Smooth muscle cell (in vitro differentiated cells): ENCODE measurements at regions not wholly inside any gene's neighbourhood (a gene's known extent, or its start where the extent isn't known, plus 50 kb on each side); places are given as distances from the start of the nearest gene placed in this dataset.

Experiments
- DNase-seq: peaks from one replicate; lab custom pipeline; 2025; ENCODE audit not compliant: unreplicated experiment; lab: John Stamatoyannopoulos, UW
- H2AFZ ChIP-seq: fragments of 200-600 bp; sonication (generic); 2 replicates; pipeline ENCODE4 v1.6.0; 2016; ENCODE audit warnings: antibody characterized with exemption, low read depth, mild to moderate bottlenecking
- H3F3A ChIP-seq: fragments of 200-600 bp; sonication (generic); 2 replicates; pipeline ENCODE4 v1.6.0; 2017; ENCODE audit warnings: antibody characterized with exemption, low read depth
- H3K27ac ChIP-seq: fragments of 200-600 bp; sonication (generic); 2 replicates; pipeline ENCODE4 v1.5.1; 2016; ENCODE audit warnings: low read depth, mild to moderate bottlenecking
- H3K27me3 ChIP-seq: fragments of 200-600 bp; sonication (generic); 2 replicates; pipeline ENCODE4 v1.6.1; 2016; ENCODE audit warnings: low read depth, mild to moderate bottlenecking
- H3K36me3 ChIP-seq: fragments of 200-600 bp; sonication (generic); 2 replicates; pipeline ENCODE4 v1.5.1; 2016; ENCODE audit warnings: low read depth
- H3K4me1 ChIP-seq: fragments of 200-600 bp; sonication (generic); 2 replicates; pipeline ENCODE4 v1.5.1; 2016; ENCODE audit warnings: low read depth
- H3K4me2 ChIP-seq: fragments of 200-600 bp; sonication (generic); 2 replicates; pipeline ENCODE4 v1.6.0; 2016; ENCODE audit warnings: mild to moderate bottlenecking
- H3K4me3 ChIP-seq: fragments of 200-600 bp; sonication (generic); 2 replicates; pipeline ENCODE4 v1.5.1; 2016; ENCODE audit warnings: mild to moderate bottlenecking
- H3K79me2 ChIP-seq: fragments of 200-600 bp; sonication (generic); 2 replicates; pipeline ENCODE4 v1.6.0; 2016; ENCODE audit warnings: low read depth, mild to moderate bottlenecking
- H3K9ac ChIP-seq: fragments of 200-600 bp; sonication (generic); 2 replicates; pipeline ENCODE4 v1.6.0; 2016; ENCODE audit warnings: low read depth
- H3K9me3 ChIP-seq: fragments of 200-600 bp; sonication (generic); replicated peaks from 2 replicates; pipeline ENCODE4 v1.5.1; 2016; ENCODE audit warnings: low read depth
- H4K20me1 ChIP-seq: fragments of 200-600 bp; sonication (generic); 2 replicates; pipeline ENCODE4 v1.6.0; 2016; ENCODE audit warnings: low read depth
- CTCF ChIP-seq: fragments of 200-600 bp; sonication (generic); IDR thresholded peaks from 2 replicates; pipeline ENCODE4 v1.5.1; 2017; ENCODE audit warnings: borderline replicate concordance, mild to moderate bottlenecking, antibody characterized with exemption; ENCODE audit not compliant: insufficient read depth, poor library complexity, severe bottlenecking
- WGBS: methylation state at CpG from one replicate; pipeline ENCODE4 v1.1.7; 2016; ENCODE audit warnings: low lambda C conversion rate; 5-methylcytosine and 5-hydroxymethylcytosine counted together

- no peaks in the 10 kb centered on the region for H3K9me3 ChIP-seq
- H3K27me3 ChIP-seq: no peaks in the 10 kb centered on the region
- WGBS: 90% methylated on average over 3 of the region's 3 CpGs
These were observed 378.4 kb downstream of the RND3 start for GRCh38 chr2:150109028-150109427.

GRCh38 chr2:150107816-150108215 lies 379.7 kb downstream of the RND3 start:
- no peak overlapping the region for H3K4me3 ChIP-seq
- peak overlapping the region; percentile 4 for H3K27ac ChIP-seq
- no peak overlapping the region for H2AFZ ChIP-seq
- no peaks in the 10 kb centered on the region for H3K36me3 ChIP-seq
- H3K9me3 ChIP-seq: no peaks in the 10 kb centered on the region
- H3F3A ChIP-seq: no peaks in the 10 kb centered on the region
- no peaks in the 10 kb centered on the region for H3K4me1 ChIP-seq
- no peak for TF ChIP-seq CTCF
- H3K79me2 ChIP-seq: no peaks in the 10 kb centered on the region
- 84% methylated on average over 2 of the region's 2 CpGs for WGBS
- H4K20me1 ChIP-seq: no peaks in the 10 kb centered on the region
- no peak overlapping the region for H3K4me2 ChIP-seq
- H3K27me3 ChIP-seq: no peaks in the 10 kb centered on the region
- DNase-seq: no peak
- H3K9ac ChIP-seq: no peak overlapping the region

More at GRCh38 chr2:150109028-150109427, 378.4 kb downstream of the RND3 start:
- no peak overlapping the region for H3K9ac ChIP-seq
- no peak for DNase-seq
- H3K4me2 ChIP-seq: no peak overlapping the region
- H3F3A ChIP-seq: no peaks in the 10 kb centered on the region
- H3K36me3 ChIP-seq: no peaks in the 10 kb centered on the region
- H3K4me3 ChIP-seq: no peak overlapping the region
- no peak for TF ChIP-seq CTCF
- H3K79me2 ChIP-seq: no peaks in the 10 kb centered on the region
- H3K27ac ChIP-seq: no peak overlapping the region
- no peaks in the 10 kb centered on the region for H4K20me1 ChIP-seq
- no peak overlapping the region for H2AFZ ChIP-seq
- no peaks in the 10 kb centered on the region for H3K4me1 ChIP-seq

- no peak overlapping the region for H3K9ac ChIP-seq
- H3K27me3 ChIP-seq: no peaks in the 10 kb centered on the region
- no peaks in the 10 kb centered on the region for H3K79me2 ChIP-seq
- no peak for TF ChIP-seq CTCF
- H2AFZ ChIP-seq: no peak overlapping the region
- no peak overlapping the region for H3K4me3 ChIP-seq
- WGBS: 77% methylated on average over 1 of the region's 1 CpG
- H3K27ac ChIP-seq: peak overlapping the region; percentile 4
- no peaks in the 10 kb centered on the region for H3K9me3 ChIP-seq
- no peaks in the 10 kb centered on the region for H3F3A ChIP-seq
- no peaks in the 10 kb centered on the region for H3K36me3 ChIP-seq
- no peaks in the 10 kb centered on the region for H4K20me1 ChIP-seq
- no peak for DNase-seq
- no peak overlapping the region for H3K4me2 ChIP-seq
- H3K4me1 ChIP-seq: no peaks in the 10 kb centered on the region
These were observed 380.3 kb downstream of the RND3 start for GRCh38 chr2:150107170-150107569.

- Histone ChIP-seq H4K20me1 (no peaks in the 10 kb centered on the region), H2AFZ (no peak overlapping the region), H3K27ac (no peak overlapping the region), H3K4me1 (peaks cover 12% of the 10 kb centered on the region), H3K9ac (no peak overlapping the region), H3K4me2 (no peak overlapping the region), H3K79me2 (no peaks in the 10 kb centered on the region), H3K36me3 (no peaks in the 10 kb centered on the region), H3K4me3 (no peak overlapping the region), H3K27me3 (no peaks in the 10 kb centered on the region), H3K9me3 (no peaks in the 10 kb centered on the region), H3F3A (no peaks in the 10 kb centered on the region)
- DNase-seq: no peak
- WGBS: 93% methylated on average over 2 of the region's 2 CpGs
- no peak for TF ChIP-seq CTCF
These were observed 385.5 kb downstream of the RND3 start for GRCh38 chr2:150101947-150102346.
